ENCODE measurements at regions not wholly inside any gene's neighbourhood (a gene's known extent, or its start where the extent isn't known, plus 50 kb on each side); places are given as distances from the start of the nearest gene placed in this dataset.

- peak; percentile 47 for DNase-seq (ENCODE audit: low spot score)
Measured at GRCh38 chr14:104370256-104370870, 209.2 kb upstream of the C14orf180 start.

- DNase-seq (ENCODE audit: low spot score), result no peak
Measured at GRCh38 chr14:104371031-104371430, 208.5 kb upstream of the C14orf180 start.

GRCh38 chr14:104371917-104372316, 207.6 kb upstream of the C14orf180 start:
- no peak for DNase-seq (ENCODE audit: low spot score)

GRCh38 chr14:104372390-104373054, 207.0 kb upstream of the C14orf180 start:
- no peak for DNase-seq (ENCODE audit: low spot score)

- no peak for DNase-seq (ENCODE audit: low spot score)
Measured at GRCh38 chr14:104373055-104373854, 206.3 kb upstream of the C14orf180 start.

- no peak for DNase-seq (ENCODE audit: low spot score)
Measured at GRCh38 chr14:104373855-104374717, 205.5 kb upstream of the C14orf180 start.

GRCh38 chr14:104374718-104375080, 204.9 kb upstream of the C14orf180 start:
- DNase-seq (ENCODE audit: low spot score), result no peak

- DNase-seq (ENCODE audit: low spot score), result no peak
Measured at GRCh38 chr14:104375551-104376201, 203.9 kb upstream of the C14orf180 start.

- no peak for DNase-seq (ENCODE audit: low spot score)
Measured at GRCh38 chr14:104376202-104377140, 203.1 kb upstream of the C14orf180 start.

GRCh38 chr14:104377256-104377655, 202.3 kb upstream of the C14orf180 start:
- DNase-seq (ENCODE audit: low spot score), result no peak

- no peak for DNase-seq (ENCODE audit: low spot score)
Measured at GRCh38 chr14:104378698-104379113, 200.9 kb upstream of the C14orf180 start.

GRCh38 chr14:104382361-104383087, 197.0 kb upstream of the C14orf180 start:
- DNase-seq (ENCODE audit: low spot score), result no peak

- no peak for DNase-seq (ENCODE audit: low spot score)
Measured at GRCh38 chr14:104383088-104383995, 196.2 kb upstream of the C14orf180 start.

GRCh38 chr14:104383996-104384775, 195.4 kb upstream of the C14orf180 start:
- no peak for DNase-seq (ENCODE audit: low spot score)

- DNase-seq (ENCODE audit: low spot score), result no peak
Measured at GRCh38 chr14:104384776-104385071, 194.8 kb upstream of the C14orf180 start.

GRCh38 chr14:104385111-104385510, 194.5 kb upstream of the C14orf180 start:
- no peak for DNase-seq (ENCODE audit: low spot score)

GRCh38 chr14:104385531-104386101, 193.9 kb upstream of the C14orf180 start:
- DNase-seq (ENCODE audit: low spot score), result no peak
